ENCODE measurements at regions not wholly inside any gene's neighbourhood (a gene's known extent, or its start where the extent isn't known, plus 50 kb on each side); places are given as distances from the start of the nearest gene placed in this dataset.

- TF ChIP-seq CTCF (CRISPR knock-in tag; IDR thresholded peaks at IDR 0.05) (no peak), POLR2AphosphoS5 (IDR thresholded peaks at IDR 0.05; ENCODE audit: low read depth, low read length) (no peak), JUNB (CRISPR knock-in tag; IDR thresholded peaks at IDR 0.05; ENCODE audit: borderline replicate concordance) (no peak), CBX1 (IDR thresholded peaks at IDR 0.05; ENCODE audit: low read depth) (no peak)
Observed at GRCh38 chr1:106344494-106344893, 712.0 kb upstream of the PRMT6 start.
